Nephron (organoid): ENCODE measurements at regions not wholly inside any gene's neighbourhood (a gene's known extent, or its start where the extent isn't known, plus 50 kb on each side); places are given as distances from the start of the nearest gene placed in this dataset.
"Not testable (repeated sequence)": the region's sequence is repeated elsewhere in the genome, so short reads cannot be mapped to it uniquely, and the experiment has no call there.

Experiments
- H3K27ac Mint-ChIP-seq, 3 experiments: 2 replicates each; pipeline ENCODE4 v1.8.0; 2020; ENCODE audit warnings: mixed read lengths in 3 of 3, mild to moderate bottlenecking in 2 of 3, moderate library complexity in 1 of 3
- H3K27me3 Mint-ChIP-seq: 2 replicates; pipeline ENCODE4 v1.8.0; 2021; ENCODE audit warnings: low read depth, mild to moderate bottlenecking, moderate library complexity, mixed read lengths
- H3K36me3 Mint-ChIP-seq: 2 replicates; pipeline ENCODE4 v1.8.0; 2020; ENCODE audit warnings: low read depth, mixed read lengths
- H3K4me1 Mint-ChIP-seq: 2 replicates; pipeline ENCODE4 v1.8.0; 2020; ENCODE audit warnings: mixed read lengths
- H3K4me3 Mint-ChIP-seq, 3 experiments: 2 replicates each; pipeline ENCODE4 v1.8.0; 2020; ENCODE audit warnings: mild to moderate bottlenecking in 3 of 3, mixed read lengths in 3 of 3, moderate library complexity in 2 of 3
- H3K9me3 Mint-ChIP-seq: 2 replicates; pipeline ENCODE4 v1.8.0; 2020; ENCODE audit warnings: mixed read lengths
- TF ChIP-seq, protein P1 (sequence below), 3 experiments: fragments of 200-600 bp; sonication (generic); IDR thresholded peaks; one replicate each; pipeline ENCODE4 v1.5.0; 2021; ENCODE audit warnings: antibody characterized with exemption in 3 of 3; ENCODE audit not compliant: unreplicated experiment in 3 of 3

DNA sequence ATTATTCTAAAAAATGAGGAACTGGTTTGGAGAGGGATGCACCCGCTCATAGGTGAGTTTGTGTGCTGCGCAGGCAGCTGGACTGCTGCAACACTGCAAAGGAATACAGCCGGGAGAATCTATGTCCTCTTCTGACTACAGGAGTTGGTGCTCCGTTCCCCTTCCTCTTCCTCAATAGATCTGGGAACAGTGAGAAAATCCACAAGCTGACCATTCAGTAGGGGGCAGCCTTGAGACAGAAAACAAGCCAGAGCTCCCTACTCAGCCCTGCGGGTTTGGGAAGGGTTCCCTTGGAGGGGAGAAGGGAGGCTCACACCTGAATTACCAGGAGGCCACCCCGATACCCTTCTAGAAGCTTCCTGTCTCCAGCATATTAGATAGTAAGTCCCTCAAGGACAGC, 87.3 kb upstream of the FOXI2 start:
- Mint-ChIP-seq H3K4me1 (no peaks in the 10 kb centered on the region), H3K9me3 (no peaks in the 10 kb centered on the region), H3K36me3 (no peaks in the 10 kb centered on the region), H3K4me3 (no peak overlapping the region), H3K27ac (no peak overlapping the region), H3K27me3 (no peaks in the 10 kb centered on the region)
- TF ChIP-seq, protein P1, sequence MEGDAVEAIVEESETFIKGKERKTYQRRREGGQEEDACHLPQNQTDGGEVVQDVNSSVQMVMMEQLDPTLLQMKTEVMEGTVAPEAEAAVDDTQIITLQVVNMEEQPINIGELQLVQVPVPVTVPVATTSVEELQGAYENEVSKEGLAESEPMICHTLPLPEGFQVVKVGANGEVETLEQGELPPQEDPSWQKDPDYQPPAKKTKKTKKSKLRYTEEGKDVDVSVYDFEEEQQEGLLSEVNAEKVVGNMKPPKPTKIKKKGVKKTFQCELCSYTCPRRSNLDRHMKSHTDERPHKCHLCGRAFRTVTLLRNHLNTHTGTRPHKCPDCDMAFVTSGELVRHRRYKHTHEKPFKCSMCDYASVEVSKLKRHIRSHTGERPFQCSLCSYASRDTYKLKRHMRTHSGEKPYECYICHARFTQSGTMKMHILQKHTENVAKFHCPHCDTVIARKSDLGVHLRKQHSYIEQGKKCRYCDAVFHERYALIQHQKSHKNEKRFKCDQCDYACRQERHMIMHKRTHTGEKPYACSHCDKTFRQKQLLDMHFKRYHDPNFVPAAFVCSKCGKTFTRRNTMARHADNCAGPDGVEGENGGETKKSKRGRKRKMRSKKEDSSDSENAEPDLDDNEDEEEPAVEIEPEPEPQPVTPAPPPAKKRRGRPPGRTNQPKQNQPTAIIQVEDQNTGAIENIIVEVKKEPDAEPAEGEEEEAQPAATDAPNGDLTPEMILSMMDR (IDR thresholded peaks at IDR 0.05; ENCODE audit: unreplicated experiment in 3 of 3): peak in 2 of 3 experiments; percentile 13 to 18

GRCh38 chr10:127657056-127657455, 79.9 kb upstream of the FOXI2 start:
- H3K27me3 Mint-ChIP-seq: no peaks in the 10 kb centered on the region
- TF ChIP-seq, protein P1 (IDR thresholded peaks at IDR 0.05; ENCODE audit: unreplicated experiment in 3 of 3): no peak
- peaks cover 3% of the 10 kb centered on the region for H3K9me3 Mint-ChIP-seq

DNA sequence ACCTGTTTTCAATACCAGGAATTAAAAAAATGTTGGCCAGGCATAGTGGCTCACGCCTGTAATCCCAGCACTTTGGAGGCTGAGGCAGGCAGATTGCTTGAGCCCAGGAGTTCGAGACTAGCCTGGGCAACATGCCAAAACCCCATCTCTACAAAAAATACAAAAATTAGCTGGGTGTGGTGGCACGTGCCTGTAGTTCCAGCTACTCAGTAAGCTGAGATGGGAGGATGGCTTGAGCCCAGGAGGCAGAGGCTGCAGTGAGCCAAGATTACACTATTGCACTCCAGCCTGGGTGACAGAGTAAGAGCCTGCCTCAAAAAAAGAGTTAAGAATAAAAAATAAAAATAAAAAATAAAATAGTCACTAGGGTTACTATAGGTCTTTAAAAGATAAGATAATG, 60.6 kb upstream of the FOXI2 start:
- not testable (repeated sequence) for H3K9me3 Mint-ChIP-seq, H3K27me3 Mint-ChIP-seq, H3K27ac Mint-ChIP-seq, H3K4me1 Mint-ChIP-seq, H3K4me3 Mint-ChIP-seq, H3K36me3 Mint-ChIP-seq

More at GRCh38 chr10:127657056-127657455, 79.9 kb upstream of the FOXI2 start:
- H3K4me3 Mint-ChIP-seq: no peak overlapping the region
- no peaks in the 10 kb centered on the region for H3K36me3 Mint-ChIP-seq
- H3K4me1 Mint-ChIP-seq: peaks cover 12% of the 10 kb centered on the region
- no peak overlapping the region for H3K27ac Mint-ChIP-seq

GRCh38 chr10:127678091-127678490, 58.9 kb upstream of the FOXI2 start:
- Mint-ChIP-seq H3K9me3 (no peaks in the 10 kb centered on the region), H3K27ac (no peak overlapping the region), H3K4me1 (no peaks in the 10 kb centered on the region), H3K27me3 (no peaks in the 10 kb centered on the region), H3K4me3 (no peak overlapping the region), H3K36me3 (no peaks in the 10 kb centered on the region)
- TF ChIP-seq, protein P1 (IDR thresholded peaks at IDR 0.05; ENCODE audit: unreplicated experiment in 3 of 3): no peak

DNA sequence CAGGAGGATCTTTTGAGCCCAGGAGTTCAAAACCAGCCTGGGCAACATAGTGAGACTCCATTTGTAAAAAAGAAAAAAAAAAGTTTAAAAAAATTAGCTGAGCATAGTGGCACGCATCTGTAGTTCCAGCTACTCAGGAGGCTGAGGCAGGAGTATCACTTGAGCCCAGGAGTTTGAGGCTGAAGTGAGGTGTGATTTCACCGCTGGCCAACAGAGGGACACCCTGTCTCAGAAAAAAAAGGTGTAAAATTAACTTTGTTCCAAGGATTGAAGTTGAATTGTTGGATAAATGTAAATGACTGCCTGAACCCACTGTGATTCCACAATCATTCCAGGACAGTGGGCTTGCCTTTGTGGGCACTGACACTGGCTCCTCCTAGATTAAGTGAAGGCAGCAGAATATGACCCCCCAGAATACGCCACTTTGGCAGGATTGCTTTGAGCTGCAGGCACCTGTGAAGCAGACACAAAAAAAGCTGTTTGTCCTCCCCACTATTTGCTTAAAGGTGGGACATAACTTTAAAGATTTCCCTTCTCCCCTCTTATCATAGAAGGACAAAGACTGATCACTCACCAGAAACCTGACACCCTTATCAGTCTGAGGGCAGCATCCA, 57.2 kb upstream of the FOXI2 start:
- H3K27ac Mint-ChIP-seq: no peak overlapping the region
- no peaks in the 10 kb centered on the region for H3K36me3 Mint-ChIP-seq
- H3K27me3 Mint-ChIP-seq: no peaks in the 10 kb centered on the region
- H3K4me1 Mint-ChIP-seq: no peaks in the 10 kb centered on the region
- no peaks in the 10 kb centered on the region for H3K9me3 Mint-ChIP-seq
- H3K4me3 Mint-ChIP-seq: no peak overlapping the region
- TF ChIP-seq, protein P1 (IDR thresholded peaks at IDR 0.05; ENCODE audit: unreplicated experiment in 3 of 3): peak; percentile 22 to 51 (median 35)
